OCI-LY1 (cell line): ENCODE measurements at regions not wholly inside any gene's neighbourhood (a gene's known extent, or its start where the extent isn't known, plus 50 kb on each side); places are given as distances from the start of the nearest gene placed in this dataset.

Experiments used
- H2AFZ ChIP-seq: fragments of 200-600 bp; sonication (generic), shearing (Covaris generic); 2 replicates; pipeline ENCODE4 v1.6.0; 2014; ENCODE audit warnings: antibody characterized with exemption, mild to moderate bottlenecking, low read length
- H3F3A ChIP-seq: fragments of 200-600 bp; sonication (generic), shearing (Covaris generic); 2 replicates; pipeline ENCODE4 v1.6.0; 2014; ENCODE audit warnings: mild to moderate bottlenecking, antibody characterized with exemption, low read length, moderate library complexity; ENCODE audit not compliant: insufficient read depth
- H3K27ac ChIP-seq: fragments of 200-600 bp; sonication (generic); 2 replicates; pipeline ENCODE4 v1.5.1; 2014; ENCODE audit warnings: low read length, mixed run types, mild to moderate bottlenecking, low read depth; ENCODE audit not compliant: poor library complexity, severe bottlenecking
- H3K27me3 ChIP-seq: fragments of 200-600 bp; sonication (generic); 2 replicates; pipeline ENCODE4 v1.6.0; 2014; ENCODE audit warnings: antibody characterized with exemption, mild to moderate bottlenecking, low read length, moderate library complexity; ENCODE audit not compliant: insufficient read depth
- H3K36me3 ChIP-seq: fragments of 200-600 bp; sonication (generic); 2 replicates; pipeline ENCODE4 v1.6.1; 2014; ENCODE audit warnings: mild to moderate bottlenecking, antibody characterized with exemption, low read length, moderate library complexity, mixed read lengths; ENCODE audit not compliant: insufficient read depth
- H3K4me1 ChIP-seq: fragments of 200-600 bp; sonication (generic); 2 replicates; pipeline ENCODE4 v1.5.1; 2014; ENCODE audit warnings: mild to moderate bottlenecking, low read length, moderate library complexity; ENCODE audit not compliant: insufficient read depth, severe bottlenecking
- H3K4me2 ChIP-seq: fragments of 200-600 bp; sonication (generic), shearing (Covaris generic); 2 replicates; pipeline ENCODE4 v1.6.1; 2014; ENCODE audit warnings: low read length
- H3K4me3 ChIP-seq: fragments of 200-600 bp; sonication (generic); 2 replicates; pipeline ENCODE4 v1.5.1; 2014; ENCODE audit warnings: low read length, low read depth, mild to moderate bottlenecking, mixed read lengths; ENCODE audit not compliant: poor library complexity, severe bottlenecking
- H3K79me2 ChIP-seq: fragments of 200-600 bp; shearing (Covaris generic); 2 replicates; pipeline ENCODE4 v1.6.1; 2016; ENCODE audit warnings: mixed run types, low read length, mixed read lengths; ENCODE audit not compliant: insufficient read depth
- H3K9ac ChIP-seq: fragments of 200-600 bp; sonication (generic), shearing (Covaris generic); 2 replicates; pipeline ENCODE4 v1.6.1; 2014; ENCODE audit warnings: mild to moderate bottlenecking, low read length, mixed read lengths
- H3K9me2 ChIP-seq: fragments of 200-600 bp; sonication (generic), shearing (Covaris generic); 2 replicates; pipeline ENCODE4 v1.6.1; 2014; ENCODE audit warnings: low read depth, mild to moderate bottlenecking, low read length, mixed read lengths
- H3K9me3 ChIP-seq: fragments of 200-600 bp; shearing (Covaris generic); 2 replicates; pipeline ENCODE4 v1.6.1; 2014; ENCODE audit warnings: low read length, mixed read lengths
- H4K20me1 ChIP-seq: fragments of 200-600 bp; sonication (generic), shearing (Covaris generic); 2 replicates; pipeline ENCODE4 v1.6.0; 2016; ENCODE audit warnings: mild to moderate bottlenecking, low read length; ENCODE audit not compliant: insufficient read depth
- EZH2 ChIP-seq: fragments of 200-600 bp; sonication (generic), shearing (Covaris generic); IDR thresholded peaks from 2 replicates; pipeline ENCODE4 v1.8.0; 2017; ENCODE audit warnings: borderline replicate concordance, mixed run types, mild to moderate bottlenecking, antibody characterized with exemption, low read length, moderate library complexity, mixed read lengths
- TF ChIP-seq, protein P1 (sequence below): fragments of 200-600 bp; sonication (generic), shearing (Covaris generic); IDR thresholded peaks from 2 replicates; pipeline ENCODE4 v1.5.1; 2017; ENCODE audit warnings: mild to moderate bottlenecking, antibody characterized with exemption, low read length, moderate library complexity, mixed read lengths

DNA sequence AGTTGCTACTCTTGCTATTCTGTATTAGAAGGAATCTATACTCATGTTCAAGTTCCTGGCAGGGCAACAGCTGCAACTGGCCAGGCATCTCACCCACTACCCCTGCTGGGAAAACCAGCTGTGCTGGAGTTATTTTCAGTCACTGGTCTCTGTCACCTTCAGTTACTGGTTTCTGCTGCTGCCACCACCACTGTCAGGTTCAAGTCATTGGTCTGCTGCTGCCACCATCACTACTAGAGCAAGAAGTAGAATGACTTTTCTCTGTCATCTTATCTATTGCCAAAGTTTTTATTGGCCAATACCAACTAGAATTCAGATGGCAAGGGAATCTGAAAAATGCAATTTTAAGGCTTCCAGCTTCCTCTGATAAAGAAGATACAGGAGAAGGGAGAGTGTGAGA, 1615.2 kb downstream of the OLFM4 start:
- H3K79me2 ChIP-seq = no peaks in the 10 kb centered on the region
- H3F3A ChIP-seq = no peaks in the 10 kb centered on the region
- H3K27ac ChIP-seq = no peak overlapping the region
- H3K9me2 ChIP-seq = no peaks in the 10 kb centered on the region
- H2AFZ ChIP-seq = no peak overlapping the region
- H3K4me3 ChIP-seq = no peak overlapping the region
- TF ChIP-seq, protein P1, sequence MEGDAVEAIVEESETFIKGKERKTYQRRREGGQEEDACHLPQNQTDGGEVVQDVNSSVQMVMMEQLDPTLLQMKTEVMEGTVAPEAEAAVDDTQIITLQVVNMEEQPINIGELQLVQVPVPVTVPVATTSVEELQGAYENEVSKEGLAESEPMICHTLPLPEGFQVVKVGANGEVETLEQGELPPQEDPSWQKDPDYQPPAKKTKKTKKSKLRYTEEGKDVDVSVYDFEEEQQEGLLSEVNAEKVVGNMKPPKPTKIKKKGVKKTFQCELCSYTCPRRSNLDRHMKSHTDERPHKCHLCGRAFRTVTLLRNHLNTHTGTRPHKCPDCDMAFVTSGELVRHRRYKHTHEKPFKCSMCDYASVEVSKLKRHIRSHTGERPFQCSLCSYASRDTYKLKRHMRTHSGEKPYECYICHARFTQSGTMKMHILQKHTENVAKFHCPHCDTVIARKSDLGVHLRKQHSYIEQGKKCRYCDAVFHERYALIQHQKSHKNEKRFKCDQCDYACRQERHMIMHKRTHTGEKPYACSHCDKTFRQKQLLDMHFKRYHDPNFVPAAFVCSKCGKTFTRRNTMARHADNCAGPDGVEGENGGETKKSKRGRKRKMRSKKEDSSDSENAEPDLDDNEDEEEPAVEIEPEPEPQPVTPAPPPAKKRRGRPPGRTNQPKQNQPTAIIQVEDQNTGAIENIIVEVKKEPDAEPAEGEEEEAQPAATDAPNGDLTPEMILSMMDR = no peak
- TF ChIP-seq EZH2 = no peak
- H3K36me3 ChIP-seq = no peaks in the 10 kb centered on the region
- no peaks in the 10 kb centered on the region for H3K9me3 ChIP-seq
- no peak overlapping the region for H3K4me2 ChIP-seq
- no peaks in the 10 kb centered on the region for H3K27me3 ChIP-seq
- H3K4me1 ChIP-seq = no peaks in the 10 kb centered on the region
- H3K9ac ChIP-seq = no peak overlapping the region
- no peaks in the 10 kb centered on the region for H4K20me1 ChIP-seq

DNA sequence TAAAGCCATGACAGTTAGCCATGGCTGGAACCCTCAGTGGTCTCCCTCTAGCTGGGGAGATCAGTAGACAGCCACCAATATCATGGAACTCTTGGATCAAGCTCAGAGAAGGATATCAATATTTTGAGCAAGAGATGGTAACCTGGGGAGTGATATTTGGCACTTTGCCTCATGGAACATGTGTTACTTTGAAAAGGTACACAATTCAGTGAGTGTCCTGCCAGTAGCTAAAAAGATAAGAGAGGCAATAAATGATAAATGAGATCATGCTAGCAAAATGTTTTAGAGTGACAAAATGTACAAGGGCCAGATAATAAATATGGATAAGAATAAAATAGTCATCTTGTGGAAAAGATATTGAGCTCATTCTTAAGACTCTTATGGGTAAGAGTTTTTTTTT, 1618.7 kb downstream of the OLFM4 start:
- no peaks in the 10 kb centered on the region for H3K79me2 ChIP-seq
- no peaks in the 10 kb centered on the region for H3K9me3 ChIP-seq
- no peak overlapping the region for H3K9ac ChIP-seq
- no peaks in the 10 kb centered on the region for H4K20me1 ChIP-seq
- no peak for TF ChIP-seq EZH2
- TF ChIP-seq, protein P1 = no peak
- H3K4me1 ChIP-seq = no peaks in the 10 kb centered on the region
- no peak overlapping the region for H3K4me2 ChIP-seq
- no peaks in the 10 kb centered on the region for H3K27me3 ChIP-seq
- H3K27ac ChIP-seq = no peak overlapping the region
- no peak overlapping the region for H2AFZ ChIP-seq
- no peaks in the 10 kb centered on the region for H3K36me3 ChIP-seq
- H3K4me3 ChIP-seq = no peak overlapping the region
- H3F3A ChIP-seq = no peaks in the 10 kb centered on the region
- no peaks in the 10 kb centered on the region for H3K9me2 ChIP-seq

DNA sequence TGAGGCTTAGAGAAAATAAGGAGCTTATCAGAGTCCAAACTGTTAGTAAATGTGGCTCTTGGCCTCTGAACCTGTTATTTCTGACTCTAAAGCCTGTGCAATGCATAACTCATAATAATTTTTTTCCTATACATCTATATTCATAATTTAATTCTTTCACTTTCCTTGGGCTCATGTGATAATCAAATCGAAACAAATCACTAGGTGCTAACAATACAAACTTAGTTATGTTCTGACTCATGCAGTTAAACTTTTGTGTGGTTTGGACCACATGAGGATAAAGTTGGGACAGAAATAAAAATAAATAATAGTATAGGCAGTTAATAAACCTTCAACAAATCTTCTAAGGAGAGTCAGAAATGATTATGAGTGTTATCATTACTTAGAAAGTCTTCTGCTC, 1629.0 kb downstream of the OLFM4 start:
- Histone ChIP-seq H3F3A (no peaks in the 10 kb centered on the region), H3K27me3 (no peaks in the 10 kb centered on the region), H3K36me3 (no peaks in the 10 kb centered on the region), H2AFZ (no peak overlapping the region), H3K4me3 (no peak overlapping the region), H3K9me2 (no peaks in the 10 kb centered on the region), H3K9me3 (no peaks in the 10 kb centered on the region), H3K79me2 (no peaks in the 10 kb centered on the region), H4K20me1 (no peaks in the 10 kb centered on the region), H3K9ac (no peak overlapping the region), H3K4me2 (no peak overlapping the region), H3K27ac (no peak overlapping the region), H3K4me1 (no peaks in the 10 kb centered on the region)
- TF ChIP-seq, protein P1 = no peak
- TF ChIP-seq EZH2 = no peak
